ENCODE measurements at regions not wholly inside any gene's neighbourhood (a gene's known extent, or its start where the extent isn't known, plus 50 kb on each side); places are given as distances from the start of the nearest gene placed in this dataset.

DNA sequence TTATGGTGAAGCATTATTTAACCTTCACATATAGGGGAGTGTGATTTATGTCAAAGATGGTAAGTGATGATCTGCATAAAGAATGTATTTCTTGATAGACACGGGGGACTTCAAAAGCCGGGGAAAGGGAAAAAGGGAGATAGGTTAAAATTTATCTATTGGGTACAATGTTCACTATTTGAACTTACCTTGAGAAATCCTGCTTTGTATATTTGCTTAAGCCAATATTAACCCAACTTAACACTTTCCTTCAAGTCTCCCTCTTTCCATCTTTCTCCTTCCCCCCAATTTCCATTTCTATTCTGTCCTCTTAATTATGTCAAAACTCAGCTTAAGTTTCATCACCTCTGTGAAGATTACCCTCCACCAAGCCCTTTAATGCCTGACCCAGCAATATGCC, 149.0 kb upstream of the ANK2 start:
- TF ChIP-seq, protein P1, sequence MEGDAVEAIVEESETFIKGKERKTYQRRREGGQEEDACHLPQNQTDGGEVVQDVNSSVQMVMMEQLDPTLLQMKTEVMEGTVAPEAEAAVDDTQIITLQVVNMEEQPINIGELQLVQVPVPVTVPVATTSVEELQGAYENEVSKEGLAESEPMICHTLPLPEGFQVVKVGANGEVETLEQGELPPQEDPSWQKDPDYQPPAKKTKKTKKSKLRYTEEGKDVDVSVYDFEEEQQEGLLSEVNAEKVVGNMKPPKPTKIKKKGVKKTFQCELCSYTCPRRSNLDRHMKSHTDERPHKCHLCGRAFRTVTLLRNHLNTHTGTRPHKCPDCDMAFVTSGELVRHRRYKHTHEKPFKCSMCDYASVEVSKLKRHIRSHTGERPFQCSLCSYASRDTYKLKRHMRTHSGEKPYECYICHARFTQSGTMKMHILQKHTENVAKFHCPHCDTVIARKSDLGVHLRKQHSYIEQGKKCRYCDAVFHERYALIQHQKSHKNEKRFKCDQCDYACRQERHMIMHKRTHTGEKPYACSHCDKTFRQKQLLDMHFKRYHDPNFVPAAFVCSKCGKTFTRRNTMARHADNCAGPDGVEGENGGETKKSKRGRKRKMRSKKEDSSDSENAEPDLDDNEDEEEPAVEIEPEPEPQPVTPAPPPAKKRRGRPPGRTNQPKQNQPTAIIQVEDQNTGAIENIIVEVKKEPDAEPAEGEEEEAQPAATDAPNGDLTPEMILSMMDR (IDR thresholded peaks at IDR 0.05), result no peak
- no peak for TF ChIP-seq POLR2A (IDR thresholded peaks at IDR 0.05)

All from adrenal gland (tissue), 5 donors.